Activated naive CD4-positive, alpha-beta T cell treated with Interleukin-2 at 50 U/mL for 16 hours (primary cell): ENCODE measurements at regions not wholly inside any gene's neighbourhood (a gene's known extent, or its start where the extent isn't known, plus 50 kb on each side); places are given as distances from the start of the nearest gene placed in this dataset.

ENCODE experiments used
- DNase-seq: peaks from one replicate; pipeline ENCODE4 v3.0.0-alpha.2; 2020

DNA sequence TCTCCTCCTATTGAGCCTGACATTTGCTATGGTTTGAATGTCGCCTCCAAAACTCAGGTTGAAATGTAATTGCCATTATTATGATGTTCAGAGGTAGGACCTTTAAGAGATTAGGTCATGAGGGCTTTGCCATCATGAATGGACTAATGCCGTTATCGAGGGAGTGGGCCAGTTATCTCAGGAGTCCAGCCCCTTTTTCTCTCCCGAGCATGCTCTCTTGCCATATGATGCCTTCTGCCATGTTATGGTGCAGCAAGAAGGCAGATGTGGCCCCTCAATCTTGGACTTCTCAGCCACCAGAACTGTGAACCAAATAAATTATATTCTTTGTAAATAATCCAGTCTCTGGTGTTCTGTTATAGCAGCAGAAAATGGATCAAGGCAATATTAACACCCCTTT, 323.5 kb downstream of the RRAGC start:
- no peak for DNase-seq

DNA sequence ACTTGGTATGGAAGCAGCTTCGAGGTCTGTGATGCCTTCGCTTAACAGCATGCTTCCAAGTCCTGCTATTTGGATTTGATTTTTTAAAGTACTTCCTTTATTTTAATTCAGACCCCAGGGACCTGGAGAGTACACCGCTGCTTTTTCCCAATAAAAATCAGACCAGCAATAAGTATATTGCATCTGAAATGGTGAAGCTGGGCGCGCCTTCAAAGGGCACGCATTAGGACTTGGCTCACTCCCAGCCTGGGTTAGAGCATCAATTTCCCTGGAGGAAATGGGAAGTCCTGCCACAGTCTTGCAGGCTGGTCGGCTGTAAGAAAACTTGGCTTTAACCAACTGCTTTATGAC, 325.1 kb downstream of the RRAGC start:
- no peak for DNase-seq

DNA sequence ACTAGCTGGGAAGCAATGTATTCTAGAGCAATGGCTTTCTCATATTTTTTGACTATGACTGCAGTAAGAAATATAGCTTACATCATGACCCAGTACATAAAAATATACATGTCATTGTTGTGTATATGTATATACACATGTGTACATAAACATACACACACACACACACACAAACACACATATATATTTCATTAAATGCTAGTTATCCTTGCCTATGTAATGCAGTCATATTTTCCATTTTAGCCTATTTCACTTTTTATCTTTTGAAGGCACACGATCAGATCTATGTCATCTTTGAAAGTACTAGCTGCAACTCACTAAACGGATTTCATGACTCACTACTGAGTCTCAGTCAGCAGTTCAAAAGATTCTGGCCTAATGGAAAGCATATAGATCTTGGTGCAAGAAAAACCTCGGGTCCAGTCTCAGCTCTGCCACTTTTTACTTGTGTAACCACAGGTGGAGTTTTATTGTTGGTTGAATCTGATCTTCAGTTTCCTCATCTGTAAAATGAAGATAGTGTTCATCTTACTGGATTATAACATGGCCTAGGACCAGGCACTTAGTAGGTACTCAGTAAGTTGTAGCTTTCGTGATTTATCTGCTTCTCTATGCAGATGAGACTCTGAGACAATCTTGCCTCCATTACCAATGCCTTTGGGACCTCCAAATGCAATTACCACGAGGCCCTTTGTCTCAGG, 325.6 kb downstream of the RRAGC start:
- no peak for DNase-seq

DNA sequence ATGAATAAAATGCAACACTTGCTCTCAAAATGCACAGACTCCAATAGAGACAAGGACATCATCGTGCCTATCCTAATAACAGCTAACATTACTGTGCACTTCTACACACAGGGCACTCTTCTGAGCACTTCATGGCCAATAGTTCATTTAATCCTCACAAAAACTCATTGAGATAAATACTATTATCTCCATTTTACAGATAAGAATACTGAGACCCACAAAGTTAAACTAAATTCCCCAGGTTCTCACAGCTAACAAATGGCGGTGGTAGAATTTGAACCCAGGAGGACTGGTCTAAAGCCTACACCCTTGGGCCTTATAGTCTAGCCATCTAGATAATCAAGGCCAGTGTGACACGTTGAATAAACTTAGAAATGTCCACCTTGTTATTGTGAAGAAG, 328.6 kb downstream of the RRAGC start:
- DNase-seq = no peak

DNA sequence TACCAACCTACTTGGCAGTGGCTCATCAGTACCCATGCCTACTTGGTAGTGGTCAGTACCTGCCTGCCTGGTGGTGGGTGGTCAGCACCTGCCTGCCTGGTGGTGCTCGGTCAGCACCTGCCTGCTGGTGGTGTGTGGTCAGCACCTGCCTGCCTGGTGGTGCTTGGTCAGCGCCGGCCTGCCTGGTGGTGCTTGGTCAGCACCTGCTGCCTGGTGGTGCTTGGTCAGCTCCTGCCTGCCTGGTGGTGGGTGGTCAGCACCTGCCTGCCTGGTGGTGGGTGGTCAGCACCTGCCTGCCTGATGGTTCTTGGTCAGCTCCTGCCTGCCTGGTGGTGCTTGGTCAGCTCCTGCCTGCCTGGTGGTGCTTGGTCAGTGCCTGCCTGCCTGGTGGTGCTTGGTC, 329.6 kb downstream of the RRAGC start:
- no peak for DNase-seq

DNA sequence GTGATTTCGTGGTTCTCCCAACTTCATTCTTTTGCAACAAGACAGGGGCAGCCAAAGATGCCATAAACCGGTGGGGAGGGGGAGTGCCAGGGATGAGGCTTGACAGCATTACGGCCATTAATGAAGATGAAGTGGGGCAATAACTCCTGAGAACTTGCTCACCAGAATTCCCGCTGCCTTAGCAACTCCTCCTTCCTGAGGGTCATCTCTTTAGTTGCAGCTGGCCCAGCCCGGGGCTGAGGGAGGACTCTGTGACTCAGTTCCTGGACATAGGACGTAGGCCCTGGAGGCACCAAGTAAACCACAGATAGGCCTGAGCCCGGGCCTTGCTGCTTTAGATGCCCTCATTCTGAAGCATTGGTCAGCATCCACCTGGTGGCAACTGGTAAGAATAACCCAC, 330.2 kb downstream of the RRAGC start:
- DNase-seq = no peak

DNA sequence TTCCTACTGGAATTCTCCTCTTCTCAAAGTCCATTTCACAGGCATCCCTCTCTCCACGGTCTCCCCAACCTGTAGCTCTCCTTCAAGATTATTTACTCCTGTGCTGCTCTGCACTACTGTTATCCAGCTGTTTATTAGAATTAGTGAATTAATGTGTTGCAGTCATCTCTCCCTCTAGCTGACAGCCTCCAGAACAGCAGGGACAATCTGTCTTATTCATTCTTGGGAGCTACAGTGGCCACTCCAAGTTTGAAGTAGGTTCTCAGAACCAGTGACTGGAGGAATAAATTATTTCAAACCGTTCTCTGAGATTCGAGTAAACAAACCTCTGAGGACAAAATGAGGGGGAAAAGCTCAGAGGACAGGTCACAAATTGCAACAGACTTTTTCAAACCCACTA, 330.9 kb downstream of the RRAGC start:
- no peak for DNase-seq

DNA sequence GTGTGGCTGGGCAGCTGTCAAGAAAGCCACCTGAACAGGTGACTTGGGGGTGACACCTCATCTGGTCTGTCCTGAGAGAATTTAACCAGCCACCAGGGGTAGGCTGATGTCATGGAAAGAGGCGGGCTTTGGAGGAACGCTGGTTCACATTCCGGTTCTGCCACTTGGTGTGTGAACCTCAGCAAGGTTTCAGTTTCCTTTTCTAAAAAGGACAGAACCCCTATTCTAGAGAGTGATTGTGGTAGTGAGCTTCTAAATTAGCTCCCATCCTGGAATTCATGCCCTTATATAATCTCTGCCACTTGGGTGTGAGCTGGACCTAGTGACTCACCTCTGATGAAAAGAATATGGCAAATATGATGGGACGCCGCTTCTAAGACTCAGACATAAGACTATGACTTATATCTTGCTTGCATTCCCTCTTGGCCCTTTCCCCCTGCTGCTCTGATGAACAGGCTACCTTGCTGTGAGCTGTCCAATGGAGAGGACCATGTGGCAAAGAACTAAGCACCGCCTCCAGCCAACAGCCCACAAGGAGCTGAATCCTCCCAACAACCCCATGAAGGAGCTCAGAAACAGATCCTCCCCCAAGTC, 332.1 kb downstream of the RRAGC start:
- peak; percentile 45 for DNase-seq

DNA sequence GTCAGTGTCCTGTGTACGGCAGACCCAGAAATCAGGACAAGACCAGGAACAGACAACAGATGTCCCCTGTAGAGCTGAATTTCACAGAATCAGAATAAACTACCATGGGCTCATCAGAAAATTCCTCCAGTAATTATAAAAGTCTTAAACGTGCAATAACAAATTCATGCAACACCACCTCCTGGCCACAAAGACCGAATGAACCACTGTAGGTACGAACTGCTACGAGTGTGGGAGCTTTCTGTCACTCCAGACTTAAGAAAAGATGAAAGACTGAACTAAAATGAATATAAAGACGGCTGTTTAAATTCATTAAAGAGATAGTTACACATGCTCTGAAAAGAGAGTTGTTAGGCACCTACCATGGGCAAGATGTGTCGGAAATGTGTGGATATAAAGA, 333.5 kb downstream of the RRAGC start:
- DNase-seq = no peak

DNA sequence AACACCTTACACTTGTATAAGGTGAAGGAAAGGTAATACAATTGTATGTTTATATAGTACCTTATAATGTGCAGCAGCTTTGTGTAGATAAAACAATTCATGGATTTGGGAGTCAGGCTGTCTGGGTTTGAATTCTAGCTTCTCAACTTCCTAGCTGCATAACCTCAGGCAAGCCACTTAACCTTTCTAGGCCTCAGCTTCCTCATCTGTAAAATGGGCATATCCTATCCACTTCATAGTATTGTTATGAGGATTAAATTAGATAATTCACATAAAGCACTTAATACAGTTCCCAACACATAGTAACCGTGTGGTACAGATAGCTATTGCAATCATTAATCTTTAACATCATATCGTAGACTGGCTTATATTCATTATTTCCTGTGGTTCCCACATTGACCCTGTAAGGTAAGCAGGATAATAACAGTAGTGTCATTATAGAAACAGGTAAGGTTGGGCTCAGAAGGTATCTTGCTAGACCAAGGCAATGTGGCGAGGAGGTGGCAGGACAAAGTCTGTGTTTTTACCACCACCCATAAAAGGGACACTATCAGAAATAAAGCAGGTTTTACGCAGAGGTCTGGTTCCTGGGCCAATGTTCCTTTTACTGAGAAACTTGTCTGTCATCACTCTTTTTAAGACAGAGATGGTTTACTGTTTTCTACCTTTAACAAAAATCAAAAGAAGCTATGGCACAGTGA, 334.1 kb downstream of the RRAGC start:
- no peak for DNase-seq

DNA sequence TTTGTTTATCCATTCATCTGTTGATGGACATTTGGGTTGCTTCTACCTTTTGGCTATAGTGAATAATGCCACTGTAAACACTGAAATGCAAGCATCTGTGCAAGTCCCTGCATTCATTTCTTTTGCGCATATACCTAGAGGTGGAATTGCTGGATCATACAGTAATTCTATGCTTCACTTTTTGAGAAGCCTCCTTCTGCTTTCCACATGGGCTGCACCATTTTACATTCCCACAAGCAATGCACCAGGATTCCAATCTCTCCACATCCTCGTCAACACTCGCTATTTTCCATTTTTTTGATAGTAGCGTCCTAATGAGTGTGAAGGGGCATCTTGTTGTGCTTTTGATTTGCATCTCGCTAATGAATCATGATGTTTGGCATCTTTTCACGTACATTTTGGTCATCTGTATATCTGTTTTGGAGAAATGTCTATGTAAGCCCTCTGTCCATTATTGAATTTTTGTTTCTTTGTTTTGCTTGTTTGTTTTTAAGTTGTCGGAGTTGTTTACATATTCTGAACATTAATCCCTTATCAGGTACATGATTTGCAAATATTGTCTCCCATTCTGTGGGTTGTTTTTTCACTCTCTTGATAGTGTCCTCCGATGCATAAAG, 335.4 kb downstream of the RRAGC start:
- no peak for DNase-seq

DNA sequence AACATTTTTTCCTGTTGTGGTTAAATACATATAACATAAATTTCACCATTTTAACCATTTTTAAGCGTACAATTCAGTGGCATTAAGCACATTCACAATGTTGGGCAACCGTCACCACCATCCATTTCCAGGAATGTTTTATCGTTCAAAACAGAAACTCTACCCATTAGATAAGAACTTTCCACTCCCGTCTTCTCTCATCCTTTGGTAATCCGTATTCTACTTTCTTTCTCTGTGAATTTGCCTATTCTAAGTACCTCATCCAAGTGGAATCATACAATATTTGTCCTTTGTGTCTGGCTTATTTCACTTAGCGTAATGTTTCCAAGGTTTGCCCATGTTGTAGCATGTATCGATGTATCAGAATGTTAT, 336.0 kb downstream of the RRAGC start:
- no peak for DNase-seq

DNA sequence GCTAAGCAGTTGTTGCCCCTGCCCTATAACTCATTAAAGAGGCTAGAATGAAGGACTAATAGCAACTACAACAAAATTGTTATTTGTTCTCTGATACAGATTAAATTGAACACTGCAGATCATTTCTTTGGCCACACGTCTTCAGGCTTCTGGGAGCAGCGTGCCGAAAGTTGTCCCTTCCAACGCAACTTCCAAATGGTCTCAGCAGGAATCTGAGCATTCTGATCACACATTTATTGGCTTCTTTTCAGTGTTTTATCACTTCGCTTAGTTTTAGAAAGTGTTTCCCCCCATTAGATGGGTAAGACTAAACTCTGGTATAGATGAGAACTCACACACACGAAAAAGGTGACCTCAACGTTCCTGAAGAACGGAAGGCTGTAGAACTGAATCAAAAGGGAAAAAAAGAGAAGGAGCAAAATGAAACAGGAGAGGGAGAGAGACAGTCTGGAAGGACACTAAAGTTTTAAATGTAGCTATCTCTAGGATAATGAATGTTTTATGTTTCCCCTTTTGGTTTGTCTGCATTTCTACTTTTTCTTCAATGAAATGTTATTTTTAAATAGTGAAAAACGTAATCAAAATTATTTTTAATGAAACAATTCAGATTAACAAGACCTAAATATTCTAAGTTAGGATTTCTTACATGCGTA, 336.5 kb downstream of the RRAGC start:
- DNase-seq = no peak

DNA sequence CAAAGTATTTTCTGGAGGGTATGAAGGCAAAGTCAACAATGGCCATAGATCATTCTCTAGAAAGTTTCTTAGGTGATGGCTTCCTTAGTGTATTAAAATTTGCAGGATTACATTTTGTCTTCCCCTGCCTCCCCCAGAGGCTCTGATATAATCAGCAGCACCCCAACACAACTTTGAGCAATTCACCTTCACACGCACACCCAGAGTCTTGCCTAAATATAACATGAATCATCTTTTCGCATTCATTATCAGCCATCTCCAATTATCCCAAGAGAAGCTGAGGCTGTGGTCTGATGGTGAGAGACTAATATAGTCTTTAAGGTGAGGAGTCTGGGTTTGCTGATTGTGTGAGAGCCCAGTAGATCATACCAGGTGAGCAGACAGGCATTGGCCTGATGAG, 343.0 kb downstream of the RRAGC start:
- DNase-seq = no peak

DNA sequence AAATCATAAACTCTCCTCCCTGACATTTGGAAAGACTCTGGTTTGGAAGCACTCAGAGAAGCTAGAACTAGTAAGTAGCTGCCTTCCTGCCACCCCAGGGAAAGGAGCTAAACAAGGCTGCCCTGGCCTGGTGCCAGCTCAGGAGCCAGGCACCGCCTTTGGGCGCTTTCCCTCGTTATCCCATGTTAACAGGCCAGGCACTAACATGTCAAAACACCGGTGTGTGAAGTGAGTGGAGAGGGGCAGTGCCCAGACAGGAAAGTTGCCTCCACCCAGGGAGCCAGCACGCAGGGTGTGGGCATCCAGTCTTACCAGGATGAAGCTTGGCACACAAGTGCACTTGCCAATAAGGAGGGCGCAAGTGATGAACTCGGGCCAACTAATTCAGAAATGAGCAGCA, 346.8 kb downstream of the RRAGC start:
- no peak for DNase-seq

DNA sequence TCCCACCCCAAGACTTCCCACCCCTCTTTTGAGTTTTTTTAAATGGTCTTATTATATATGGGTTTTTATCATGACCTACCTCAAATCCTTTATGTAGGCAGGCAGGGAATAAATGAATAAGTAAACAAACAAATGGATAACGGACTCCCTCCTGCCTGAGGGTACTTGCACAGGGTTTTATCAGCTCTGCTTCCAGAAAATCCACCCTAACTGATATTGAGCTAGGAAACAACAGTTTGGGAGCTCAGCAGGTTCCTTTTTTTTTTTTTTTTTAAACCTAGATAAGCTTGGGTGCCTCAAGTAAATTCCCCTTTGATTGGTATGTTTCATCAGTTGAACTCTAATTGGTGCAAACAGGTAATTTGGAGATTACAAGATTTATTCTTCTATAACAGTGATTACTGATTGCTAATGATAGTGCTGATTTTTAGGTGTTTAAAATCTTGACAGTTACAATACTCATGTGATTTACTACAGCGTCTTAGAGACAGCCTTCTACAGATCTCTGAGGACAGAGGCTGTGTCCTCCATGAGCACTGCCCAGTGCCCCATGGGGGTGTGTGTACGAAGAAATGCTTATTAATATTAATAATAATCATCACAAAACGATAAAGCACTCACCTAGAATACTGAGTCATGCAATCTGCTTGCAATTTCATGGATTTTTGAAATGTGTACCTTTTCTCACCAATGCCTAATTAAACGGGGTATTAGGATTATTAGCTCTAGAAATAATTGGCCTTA, 347.4 kb downstream of the RRAGC start:
- DNase-seq = no peak

DNA sequence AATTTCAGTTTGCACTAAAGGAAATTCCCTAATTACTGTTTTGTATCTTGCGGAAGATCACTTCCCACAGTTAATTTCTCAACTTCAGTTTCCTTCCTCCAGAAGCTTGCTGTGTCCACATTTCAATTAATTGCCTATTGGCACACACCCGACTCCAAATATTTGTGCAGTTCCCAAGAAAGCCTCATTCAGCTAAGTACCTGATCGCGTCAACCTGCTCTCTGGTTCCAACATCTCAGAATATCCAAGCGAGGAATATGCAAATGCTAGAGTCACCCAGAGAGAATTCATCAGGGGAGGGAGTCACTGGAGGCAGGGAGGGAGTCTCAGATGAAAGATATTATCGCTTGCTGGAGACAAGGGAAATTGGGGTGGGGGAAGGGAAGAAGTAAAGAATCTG, 351.3 kb downstream of the RRAGC start:
- DNase-seq = no peak

DNA sequence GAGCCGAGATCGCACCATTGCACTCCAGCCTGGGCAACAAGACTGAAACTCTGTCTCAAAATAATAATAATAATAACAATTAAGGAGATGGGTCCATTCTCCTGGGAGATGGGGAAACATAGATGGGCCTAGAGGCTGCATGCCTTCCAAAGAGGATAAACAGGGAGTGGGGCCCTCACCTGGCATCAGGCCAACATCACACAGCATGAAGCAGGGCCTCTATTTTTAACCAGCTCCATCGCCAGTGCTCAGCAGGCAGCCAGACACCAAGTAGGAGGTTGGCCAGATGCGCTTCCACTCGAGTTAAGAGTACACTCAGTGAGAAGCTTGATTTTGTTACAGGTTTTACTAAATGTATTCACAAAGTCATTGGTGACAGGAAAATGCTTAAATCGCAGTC, 352.0 kb downstream of the RRAGC start:
- no peak for DNase-seq

DNA sequence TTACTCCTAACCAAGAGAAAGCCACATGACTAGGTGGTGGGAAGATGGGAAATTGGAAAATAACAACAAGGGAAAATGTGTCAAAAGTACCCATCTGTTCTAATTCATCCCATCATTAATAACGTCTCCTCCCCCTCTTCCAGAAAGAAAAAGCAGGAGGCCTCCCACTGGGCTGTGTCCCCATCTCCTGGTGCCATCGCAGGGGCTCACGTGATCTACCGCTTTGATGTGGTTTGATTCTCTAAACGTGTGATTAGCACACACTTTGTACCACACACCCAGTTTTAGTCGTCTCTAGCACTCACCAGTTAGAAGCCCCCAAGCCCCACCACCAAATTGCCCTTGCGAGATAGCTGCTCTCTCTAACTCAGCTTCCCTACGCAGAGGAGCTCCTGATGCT, 353.6 kb downstream of the RRAGC start:
- DNase-seq = no peak

DNA sequence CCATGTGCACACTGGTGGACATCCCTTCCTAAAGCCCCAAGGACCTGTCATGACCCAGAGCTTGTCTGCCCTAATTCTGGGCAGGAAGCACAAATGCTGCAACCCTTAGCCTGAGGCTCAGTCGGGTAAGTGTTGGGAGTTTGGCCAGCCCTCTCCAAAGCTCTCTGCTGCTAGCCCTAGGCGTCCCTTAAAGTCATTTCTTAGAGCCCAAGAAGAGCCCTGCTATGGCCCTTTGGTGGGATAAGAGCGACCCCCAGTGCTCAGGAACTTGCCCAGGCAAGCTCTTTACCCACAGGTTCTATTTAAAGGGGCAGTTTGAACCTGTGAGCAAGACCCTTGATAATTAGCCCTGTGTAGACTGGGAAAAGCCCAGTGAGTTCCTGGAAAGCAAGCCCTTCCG, 356.8 kb downstream of the RRAGC start:
- no peak for DNase-seq

DNA sequence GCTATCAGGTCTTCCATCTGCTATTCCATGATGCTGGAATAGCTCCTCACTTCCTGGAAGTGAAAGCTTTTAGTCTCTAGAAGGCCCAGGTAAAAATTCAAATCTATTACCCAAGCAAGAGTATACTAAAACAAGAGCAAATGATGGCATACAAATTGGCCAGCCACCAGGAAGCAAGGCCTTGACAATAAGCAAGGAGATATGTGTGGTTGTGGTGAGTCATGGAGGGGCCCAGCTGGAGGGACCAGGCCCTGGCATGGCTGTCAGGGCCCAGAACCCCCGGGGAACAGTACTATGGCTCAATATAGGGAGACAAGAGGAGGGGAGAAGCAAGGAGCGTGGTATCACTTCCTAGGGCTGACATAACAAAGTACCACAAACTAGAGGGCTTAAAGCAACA, 358.7 kb downstream of the RRAGC start:
- no peak for DNase-seq

DNA sequence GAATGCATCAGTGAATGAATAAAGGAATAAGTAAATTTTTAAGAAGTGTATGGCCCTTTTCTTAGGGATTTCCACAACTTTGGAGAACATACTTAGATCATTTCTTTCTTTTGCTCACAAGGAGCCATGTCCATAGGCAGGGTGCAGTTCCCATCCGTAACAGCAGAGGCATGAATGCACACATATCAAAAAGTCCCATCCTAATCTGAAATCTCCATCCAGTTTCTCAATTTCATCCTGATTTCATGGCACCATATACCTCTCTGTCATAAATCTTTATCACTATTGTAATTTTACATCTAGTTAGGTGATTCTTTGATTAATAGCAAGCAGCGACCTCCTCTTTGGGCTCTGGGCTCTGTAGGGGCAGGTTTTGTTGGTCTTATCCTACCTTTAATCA, 359.2 kb downstream of the RRAGC start:
- DNase-seq = no peak

DNA sequence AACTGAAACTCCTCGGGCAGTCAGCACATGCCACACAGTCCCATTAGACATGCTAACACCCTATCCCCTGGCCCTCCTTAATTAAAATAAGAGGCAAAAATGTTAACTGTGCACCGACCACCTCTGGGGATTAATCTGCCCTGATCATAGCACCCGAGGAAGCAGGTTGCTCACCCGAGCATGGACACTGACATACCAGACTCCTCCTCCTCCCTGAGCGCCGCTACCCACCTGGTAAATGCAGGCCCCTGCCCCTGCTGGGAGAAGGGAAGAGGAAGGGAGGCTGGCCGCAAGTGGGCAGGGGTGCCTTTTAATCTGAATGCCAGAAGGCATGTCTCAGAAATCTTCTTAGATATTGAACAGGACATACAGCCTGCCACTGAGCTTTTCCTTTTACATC, 360.9 kb downstream of the RRAGC start:
- no peak for DNase-seq
